ENCODE measurements at regions not wholly inside any gene's neighbourhood (a gene's known extent, or its start where the extent isn't known, plus 50 kb on each side); places are given as distances from the start of the nearest gene placed in this dataset.

GRCh38 chr5:33287242-33287641 lies 153.5 kb upstream of the TARS1 start:
- DNase-seq (ENCODE audit: low spot score), result no peak

GRCh38 chr5:33291216-33292000 lies 149.4 kb upstream of the TARS1 start:
- no peak for DNase-seq (ENCODE audit: low spot score)

- DNase-seq (ENCODE audit: low spot score), result no peak
These were observed 143.0 kb upstream of the TARS1 start for GRCh38 chr5:33297760-33298216.

GRCh38 chr5:33299621-33300208 lies 141.1 kb upstream of the TARS1 start:
- peak; percentile 59 for DNase-seq (ENCODE audit: low spot score)

- DNase-seq (ENCODE audit: low spot score), result no peak
These were observed 140.5 kb upstream of the TARS1 start for GRCh38 chr5:33300209-33300742.

GRCh38 chr5:33303579-33304095 lies 137.1 kb upstream of the TARS1 start:
- no peak for DNase-seq (ENCODE audit: low spot score)

- no peak for DNase-seq (ENCODE audit: low spot score)
These were observed 136.2 kb upstream of the TARS1 start for GRCh38 chr5:33304601-33305000.

GRCh38 chr5:33305572-33305971 lies 135.2 kb upstream of the TARS1 start:
- DNase-seq (ENCODE audit: low spot score), result no peak

GRCh38 chr5:33306758-33307157 lies 134.0 kb upstream of the TARS1 start:
- no peak for DNase-seq (ENCODE audit: low spot score)

- DNase-seq (ENCODE audit: low spot score), result no peak
These were observed 132.2 kb upstream of the TARS1 start for GRCh38 chr5:33308586-33308985.

- DNase-seq (ENCODE audit: low spot score), result no peak
These were observed 131.7 kb upstream of the TARS1 start for GRCh38 chr5:33309068-33309467.

GRCh38 chr5:33309536-33310345 lies 131.0 kb upstream of the TARS1 start:
- DNase-seq (ENCODE audit: low spot score), result no peak

GRCh38 chr5:33310451-33310850 lies 130.3 kb upstream of the TARS1 start:
- DNase-seq (ENCODE audit: low spot score), result peak; percentile 50

GRCh38 chr5:33311893-33312292 lies 128.9 kb upstream of the TARS1 start:
- DNase-seq (ENCODE audit: low spot score), result peak; percentile 92

GRCh38 chr5:33312571-33313549 lies 127.9 kb upstream of the TARS1 start:
- DNase-seq (ENCODE audit: low spot score), result peak; percentile 98

GRCh38 chr5:33315189-33315588 lies 125.6 kb upstream of the TARS1 start:
- no peak for DNase-seq (ENCODE audit: low spot score)

GRCh38 chr5:33316773-33317172 lies 124.0 kb upstream of the TARS1 start:
- no peak for DNase-seq (ENCODE audit: low spot score)

- no peak for DNase-seq (ENCODE audit: low spot score)
These were observed 123.5 kb upstream of the TARS1 start for GRCh38 chr5:33317271-33317670.

- DNase-seq (ENCODE audit: low spot score), result no peak
These were observed 121.6 kb upstream of the TARS1 start for GRCh38 chr5:33319151-33319550.

GRCh38 chr5:33319841-33320240 lies 120.9 kb upstream of the TARS1 start:
- DNase-seq (ENCODE audit: low spot score), result no peak

- DNase-seq (ENCODE audit: low spot score), result peak; percentile 89
These were observed 119.7 kb upstream of the TARS1 start for GRCh38 chr5:33321026-33321425.
